ENCODE measurements at regions not wholly inside any gene's neighbourhood (a gene's known extent, or its start where the extent isn't known, plus 50 kb on each side); places are given as distances from the start of the nearest gene placed in this dataset.
"Not testable (repeated sequence)": the region's sequence is repeated elsewhere in the genome, so short reads cannot be mapped to it uniquely, and the experiment has no call there.

- DNase-seq (ENCODE audit: low spot score) = no peak
Measured at GRCh38 chr10:8379906-8380832, 325.7 kb downstream of the GATA3 start.

DNA sequence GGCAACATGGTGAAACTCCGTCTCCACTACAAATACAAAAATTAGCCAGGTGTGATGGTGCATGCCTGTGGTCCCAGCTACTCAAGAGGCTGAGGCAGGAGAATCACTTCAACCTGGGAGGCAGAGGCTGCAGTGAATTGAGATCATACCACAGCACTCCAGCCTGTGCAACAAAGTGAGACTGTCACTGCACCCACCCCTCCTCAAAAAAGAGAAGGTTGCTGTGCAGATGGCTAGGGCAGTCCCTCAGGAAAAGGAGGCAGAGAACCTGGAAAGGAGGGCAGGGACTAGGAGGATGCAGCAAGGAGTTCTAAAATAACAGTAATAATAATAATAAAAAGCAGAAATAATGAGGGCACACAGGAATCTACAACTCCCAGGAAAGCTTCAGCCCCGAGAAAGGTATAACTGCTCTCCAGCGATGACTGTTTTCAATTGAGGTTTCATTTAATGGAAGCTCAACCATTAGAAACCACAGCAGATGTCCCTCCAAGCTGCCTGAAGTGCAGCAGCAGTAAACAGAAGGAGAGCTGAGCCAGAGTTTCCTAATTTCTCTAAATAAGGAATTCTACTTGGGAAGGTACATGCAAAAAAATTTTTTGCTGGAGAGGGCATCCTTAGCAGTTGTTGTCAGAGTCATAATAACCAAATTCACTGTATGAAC is 326.5 kb downstream of the GATA3 start:
- no peak for DNase-seq (ENCODE audit: low spot score)

DNA sequence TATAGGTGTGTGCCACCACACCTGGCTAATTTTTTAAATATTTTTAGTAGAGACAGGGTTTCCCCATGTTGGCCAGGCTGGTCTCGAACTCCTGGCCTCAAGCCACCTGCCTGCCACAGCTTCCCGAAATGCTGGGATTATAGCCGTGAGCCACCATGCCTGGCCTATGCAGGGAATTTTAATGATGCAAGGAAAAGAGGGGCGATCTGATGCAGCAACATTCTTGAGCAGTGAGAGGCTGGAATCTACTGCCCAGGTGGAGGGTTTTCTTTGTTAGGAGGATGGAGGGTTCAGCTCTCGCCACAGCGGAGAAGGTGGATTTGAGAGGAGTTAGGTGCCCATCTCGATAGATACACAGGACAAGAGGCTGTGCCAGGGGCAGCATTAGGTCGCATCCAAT is 332.3 kb downstream of the GATA3 start:
- DNase-seq (ENCODE audit: low spot score) = no peak

GRCh38 chr10:8389630-8390029 is 335.1 kb downstream of the GATA3 start:
- DNase-seq (ENCODE audit: low spot score) = no peak

DNA sequence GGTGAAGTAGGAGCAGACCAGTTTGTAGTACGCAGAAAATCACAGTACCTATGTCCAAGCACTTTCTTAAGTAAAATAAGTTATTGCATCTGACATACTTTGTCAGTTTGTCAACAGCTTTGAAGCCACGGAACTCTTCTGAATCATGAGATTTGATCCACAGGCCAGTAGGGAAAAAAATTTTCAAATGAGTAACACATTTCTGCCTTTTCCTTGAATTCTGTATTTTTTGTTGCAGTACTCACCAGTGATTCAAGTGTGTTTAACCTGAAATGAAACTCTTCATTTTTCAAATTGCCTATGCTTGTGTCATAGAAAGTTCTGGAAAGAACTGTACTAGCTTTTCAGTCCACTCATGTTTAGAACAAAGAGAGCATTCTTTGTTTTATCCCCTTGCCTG is 337.7 kb downstream of the GATA3 start:
- no peak for DNase-seq (ENCODE audit: low spot score)

GRCh38 chr10:8393531-8393930 is 339.0 kb downstream of the GATA3 start:
- DNase-seq (ENCODE audit: low spot score) = no peak

- DNase-seq (ENCODE audit: low spot score) = no peak
Measured at GRCh38 chr10:8396675-8397074, 342.2 kb downstream of the GATA3 start.

DNA sequence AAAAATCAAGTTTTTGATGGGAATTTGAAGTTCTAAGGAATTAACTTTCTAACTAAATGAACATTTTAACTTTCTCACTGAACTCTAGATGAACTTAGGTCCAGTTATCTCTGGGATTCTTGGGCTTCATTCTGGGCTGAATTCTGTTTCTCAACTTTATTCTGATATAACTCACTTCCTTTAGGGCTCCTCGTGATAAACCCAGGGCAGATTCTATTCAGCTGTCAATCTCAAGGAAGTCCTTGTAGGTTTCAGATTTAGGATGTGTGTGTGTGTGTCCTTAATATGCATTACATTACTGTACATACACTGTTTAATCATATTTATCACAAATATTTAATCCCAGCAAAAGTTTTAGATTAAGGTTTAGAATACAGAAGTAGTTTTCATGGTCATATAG is 344.3 kb downstream of the GATA3 start:
- no peak for DNase-seq (ENCODE audit: low spot score)

- no peak for DNase-seq (ENCODE audit: low spot score)
Measured at GRCh38 chr10:8400151-8400550, 345.7 kb downstream of the GATA3 start.

DNA sequence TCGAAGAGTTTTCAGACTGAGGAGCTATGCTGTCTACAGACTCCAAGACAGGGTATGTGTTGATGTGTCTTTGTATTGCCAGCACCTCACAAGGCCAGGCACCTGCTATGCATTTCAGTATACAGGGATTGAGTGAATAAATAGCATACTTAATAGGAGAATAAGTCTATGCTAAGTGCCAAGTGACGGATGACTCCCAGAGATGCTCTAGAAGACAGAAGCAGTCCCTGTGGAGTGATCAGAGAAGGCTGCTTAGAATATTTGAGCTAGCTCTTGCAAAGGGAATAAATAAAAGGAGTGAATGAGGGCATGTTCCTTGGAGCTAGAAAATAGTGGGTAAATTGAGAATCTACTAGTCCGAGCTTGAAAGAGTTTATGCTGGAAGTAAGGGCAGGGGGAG is 346.4 kb downstream of the GATA3 start:
- no peak for DNase-seq (ENCODE audit: low spot score)

- peak; percentile 13 for DNase-seq (ENCODE audit: low spot score)
Measured at GRCh38 chr10:8401531-8401930, 347.0 kb downstream of the GATA3 start.

DNA sequence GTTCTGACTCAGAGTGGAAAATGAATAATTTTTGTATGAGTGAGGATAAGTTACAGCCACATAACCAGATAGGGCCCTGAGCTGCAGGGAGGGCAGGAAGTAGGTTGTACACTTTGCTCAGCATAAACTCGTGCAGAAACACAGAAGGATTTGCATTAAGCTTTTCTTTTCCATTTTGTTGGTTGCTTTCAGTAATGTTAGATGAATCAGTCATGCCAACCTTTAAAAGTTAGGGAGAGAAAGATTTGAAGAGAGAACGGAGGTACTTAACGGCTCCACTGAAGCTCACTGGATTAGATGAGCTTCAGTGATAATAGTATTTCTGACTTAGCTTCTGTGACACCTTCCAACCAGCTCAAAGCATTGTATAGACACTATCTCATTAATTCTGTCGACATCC is 348.1 kb downstream of the GATA3 start:
- peak; percentile 82 for DNase-seq (ENCODE audit: low spot score)

- no peak for DNase-seq (ENCODE audit: low spot score)
Measured at GRCh38 chr10:8403711-8404371, 349.4 kb downstream of the GATA3 start.

- DNase-seq (ENCODE audit: low spot score) = peak; percentile 82
Measured at GRCh38 chr10:8404721-8405120, 350.2 kb downstream of the GATA3 start.

GRCh38 chr10:8405596-8405995 is 351.1 kb downstream of the GATA3 start:
- DNase-seq (ENCODE audit: low spot score) = no peak

- DNase-seq (ENCODE audit: low spot score) = no peak
Measured at GRCh38 chr10:8407501-8408021, 353.1 kb downstream of the GATA3 start.

DNA sequence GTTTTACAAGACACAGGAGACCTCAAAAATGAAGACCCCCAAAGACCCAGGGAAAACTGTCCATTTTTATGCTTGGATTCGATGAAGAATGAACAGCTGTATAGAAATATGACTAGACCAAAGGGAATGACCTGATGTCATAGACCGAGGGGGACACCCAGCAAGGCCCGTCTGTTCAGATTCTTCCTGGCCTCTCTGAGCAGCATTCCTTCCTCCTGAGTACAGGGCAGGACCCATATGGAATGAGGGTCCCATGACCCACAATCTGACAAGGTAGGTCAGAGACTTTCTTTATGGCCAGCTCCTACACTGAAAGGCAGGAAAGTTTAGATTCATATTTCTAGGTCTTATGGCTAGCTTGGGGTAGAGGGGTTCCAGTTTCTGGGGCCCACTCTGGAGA is 356.0 kb downstream of the GATA3 start:
- no peak for DNase-seq (ENCODE audit: low spot score)

- no peak for DNase-seq (ENCODE audit: low spot score)
Measured at GRCh38 chr10:8412541-8412940, 358.1 kb downstream of the GATA3 start.

GRCh38 chr10:8415029-8415428 is 360.5 kb downstream of the GATA3 start:
- DNase-seq (ENCODE audit: low spot score) = not testable (repeated sequence)

DNA sequence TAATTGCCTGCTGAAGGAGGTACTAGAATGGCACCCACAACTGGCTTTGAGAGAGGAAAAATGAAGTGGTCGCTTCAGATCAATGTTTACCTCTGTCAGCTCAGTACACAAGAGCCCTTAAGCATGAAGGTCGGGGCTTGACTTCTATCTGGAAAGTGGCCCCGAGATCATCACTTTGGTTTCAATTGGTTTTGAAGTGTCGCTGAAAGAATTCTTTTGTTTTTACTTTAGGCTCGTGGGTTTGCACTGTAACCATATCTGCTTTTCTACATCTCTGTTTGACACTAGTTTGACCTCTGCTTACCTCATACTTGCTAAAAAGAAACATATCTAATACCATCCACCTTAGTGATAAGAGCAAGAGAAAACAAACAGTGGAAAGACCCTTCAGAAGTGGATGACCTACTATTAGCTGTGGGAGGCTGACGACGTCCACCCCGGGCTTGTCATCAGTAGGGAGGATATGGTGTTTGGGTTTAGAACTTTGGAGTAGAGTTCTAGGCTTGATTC is 361.8 kb downstream of the GATA3 start:
- DNase-seq (ENCODE audit: low spot score) = peak; percentile 39

DNA sequence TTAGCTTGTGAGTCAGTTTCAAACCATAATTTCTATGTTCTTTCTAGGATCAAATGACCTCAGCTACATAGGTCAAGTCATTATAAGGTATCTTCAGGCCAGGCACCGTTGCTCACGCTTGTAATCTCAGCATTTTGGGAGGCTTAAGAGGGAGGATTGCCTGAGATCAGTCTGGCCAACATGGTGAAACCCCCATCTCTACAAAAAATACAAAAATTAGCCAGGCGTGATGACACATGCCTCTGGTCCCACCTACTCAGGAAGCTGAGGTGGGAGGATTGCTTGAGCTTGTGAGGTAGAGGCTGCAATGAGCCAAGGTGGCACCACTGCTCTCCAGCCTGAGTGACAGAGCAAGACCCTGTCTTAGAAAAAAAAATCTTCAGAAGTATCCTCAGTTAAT is 362.3 kb downstream of the GATA3 start:
- DNase-seq (ENCODE audit: low spot score) = no peak

- DNase-seq (ENCODE audit: low spot score) = no peak
Measured at GRCh38 chr10:8417631-8418030, 363.1 kb downstream of the GATA3 start.

All from activated CD4-positive, alpha-beta T cell treated with anti-CD3 and anti-CD28 coated beads, Interleukin-2, Interleukin-4, amounts not matched to agents 100 ng/mL and 50 ng/mL, durations not matched to agents 16 hours and 8 hours (primary cell).